ENCODE measurements at regions not wholly inside any gene's neighbourhood (a gene's known extent, or its start where the extent isn't known, plus 50 kb on each side); places are given as distances from the start of the nearest gene placed in this dataset.

- TF ChIP-seq ZBTB7A (IDR thresholded peaks at IDR 0.05; ENCODE audit: low read depth) (no peak), TEAD4 (IDR thresholded peaks at IDR 0.05) (no peak), YY1 (IDR thresholded peaks at IDR 0.05; ENCODE audit: low read depth) (no peak), FOXM1 (IDR thresholded peaks at IDR 0.05; ENCODE audit: borderline replicate concordance, low read depth) (no peak), CEBPB (IDR thresholded peaks at IDR 0.05) (no peak), RAD21 (IDR thresholded peaks at IDR 0.05; ENCODE audit: low read depth) (no peak), REST (IDR thresholded peaks at IDR 0.05; ENCODE audit: low read depth) (no peak), EP300 (IDR thresholded peaks at IDR 0.05; ENCODE audit: borderline replicate concordance) (no peak)
- TF ChIP-seq, protein P1, sequence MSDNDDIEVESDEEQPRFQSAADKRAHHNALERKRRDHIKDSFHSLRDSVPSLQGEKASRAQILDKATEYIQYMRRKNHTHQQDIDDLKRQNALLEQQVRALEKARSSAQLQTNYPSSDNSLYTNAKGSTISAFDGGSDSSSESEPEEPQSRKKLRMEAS (IDR thresholded peaks at IDR 0.05): no peak
Observed at GRCh38 chr9:1723522-1724015, 291.6 kb upstream of the SMARCA2 start.
